Femur (tissue), 1 donor: ENCODE measurements at regions not wholly inside any gene's neighbourhood (a gene's known extent, or its start where the extent isn't known, plus 50 kb on each side); places are given as distances from the start of the nearest gene placed in this dataset.
"Not testable (repeated sequence)": the region's sequence is repeated elsewhere in the genome, so short reads cannot be mapped to it uniquely, and the experiment has no call there.

Experiments
- DNase-seq: peaks from one replicate; pipeline ENCODE4 v3.0.0-alpha.2; 2017

DNA sequence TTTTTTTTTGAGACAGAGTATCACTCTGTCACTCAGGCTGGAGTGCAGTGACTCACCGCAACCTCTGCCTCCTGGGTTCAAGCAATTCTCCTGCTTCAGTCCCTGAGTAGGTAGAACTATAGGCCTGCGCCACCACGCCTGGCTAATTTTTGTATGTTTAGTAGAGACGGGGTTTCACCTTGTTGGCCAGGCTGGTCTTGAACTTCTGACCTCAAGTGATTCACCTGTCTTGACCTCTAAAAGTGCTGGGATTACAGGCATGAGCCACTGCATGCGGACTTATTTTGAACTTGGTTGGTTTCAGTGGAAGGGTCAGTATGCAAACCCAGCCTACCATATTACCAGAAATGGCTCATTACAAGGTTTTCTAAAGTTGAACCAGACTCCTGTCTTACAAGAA is 61.6 kb upstream of the GBA3 start:
- DNase-seq: not testable (repeated sequence)

GRCh38 chr4:22634541-22635181 is 58.1 kb upstream of the GBA3 start:
- no peak for DNase-seq

DNA sequence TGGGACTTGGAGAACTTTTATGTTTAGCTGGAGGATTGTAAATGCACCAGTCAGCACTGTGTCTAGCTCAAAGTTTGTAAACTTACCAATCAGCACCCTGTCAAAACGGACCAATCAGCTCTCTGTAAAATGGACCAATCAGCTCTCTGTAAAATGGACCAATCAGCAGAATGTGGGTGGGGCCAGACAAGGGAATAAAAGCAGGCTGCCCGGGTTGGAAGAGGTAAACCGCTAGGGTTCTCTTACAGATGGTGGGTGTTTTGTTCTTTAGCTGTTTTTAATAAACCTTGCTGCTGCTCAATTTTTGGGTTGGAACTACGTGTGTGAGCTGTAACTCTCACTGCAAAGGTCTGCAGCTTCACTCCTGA is 57.6 kb upstream of the GBA3 start:
- DNase-seq: not testable (repeated sequence)

GRCh38 chr4:22635692-22636091 is 57.0 kb upstream of the GBA3 start:
- DNase-seq: no peak

DNA sequence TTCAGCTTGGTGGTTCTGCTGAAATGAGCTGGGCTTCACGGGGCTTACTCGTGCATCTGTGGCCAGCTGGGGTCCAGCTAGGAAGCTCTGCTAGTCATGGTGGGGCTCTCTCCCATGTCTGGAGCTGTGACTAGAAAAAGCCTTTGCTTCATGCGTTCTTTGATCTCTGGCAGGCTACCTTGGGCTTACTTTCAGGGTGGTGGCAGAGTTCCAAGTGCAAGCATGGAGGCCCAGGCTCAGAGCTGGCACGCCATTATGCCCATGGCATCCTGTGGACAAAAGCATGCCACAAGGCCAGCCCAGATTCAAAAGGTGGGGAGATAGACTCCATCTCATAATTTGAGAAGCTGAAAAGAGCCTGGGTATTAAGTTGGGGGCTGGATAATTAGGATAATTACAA is 55.4 kb upstream of the GBA3 start:
- no peak for DNase-seq
